SK-N-SH (cell line): ENCODE measurements at regions not wholly inside any gene's neighbourhood (a gene's known extent, or its start where the extent isn't known, plus 50 kb on each side); places are given as distances from the start of the nearest gene placed in this dataset.
"Not testable (repeated sequence)": the region's sequence is repeated elsewhere in the genome, so short reads cannot be mapped to it uniquely, and the experiment has no call there.

Experiments
- CTCF ChIA-PET: fragments of 300-600, 350-600 bp; formaldehyde crosslinking; extraction: SDS; loops from one replicate; lab custom pipeline; 2021; lab: Yijun Ruan, JAX
- POLR2A ChIA-PET: fragments of 350-600 bp; sonication (Branson Sonifier 250); formaldehyde crosslinking; extraction: SDS; loops from one replicate; lab custom pipeline; 2020; ENCODE audit warnings: antibody characterized with exemption, inconsistent platforms; lab: Yijun Ruan, JAX
- DNase-seq: peaks from one replicate; pipeline ENCODE4 v3.0.0; 2012
- H2AFZ ChIP-seq: fragments of 200-600 bp; sonication (generic); 2 replicates; pipeline ENCODE4 v1.8.1; 2016; ENCODE audit warnings: antibody characterized with exemption, mild to moderate bottlenecking, low read depth
- H3F3A ChIP-seq: fragments of 200-600 bp; sonication (generic); replicated peaks from 2 replicates; pipeline ENCODE3; 2016; ENCODE audit warnings: antibody characterized with exemption, mild to moderate bottlenecking; ENCODE audit not compliant: insufficient read depth
- H3K27ac ChIP-seq, 2 experiments: fragments of 200-500 bp in 1 of 2; fragments of 200-600 bp in 1 of 2; sonication (Bioruptor generic) in 1 of 2; sonication (generic), shearing (Covaris generic) in 1 of 2; 2 replicates each; pipeline versions ENCODE4 v1.5.1 to v1.6.1; 2014 to 2016; ENCODE audit warnings: low read depth in 2 of 2, inconsistent platforms in 1 of 2, low read length in 1 of 2, mild to moderate bottlenecking in 1 of 2, mixed read lengths in 1 of 2
- H3K27me3 ChIP-seq: fragments of 200-600 bp; sonication (generic), shearing (Covaris generic); 2 replicates; pipeline ENCODE4 v1.6.1; 2016; ENCODE audit warnings: mixed run types; ENCODE audit not compliant: insufficient read depth
- H3K36me3 ChIP-seq, 2 experiments: fragments of 200-500 bp in 1 of 2; fragments of 200-600 bp in 1 of 2; sonication (Bioruptor generic) in 1 of 2; sonication (generic) in 1 of 2; replicated peaks in 1 of 2; 2 replicates each; pipeline versions ENCODE3 to v1.5.1; 2014 to 2016; ENCODE audit warnings: low read length in 1 of 2, mild to moderate bottlenecking in 1 of 2; ENCODE audit not compliant: insufficient read depth in 2 of 2, control insufficient read depth in 1 of 2
- H3K4me1 ChIP-seq, 2 experiments: fragments of 200-500 bp in 1 of 2; fragments of 200-600 bp in 1 of 2; sonication (Bioruptor generic) in 1 of 2; sonication (generic), shearing (Covaris generic) in 1 of 2; 2 replicates each; pipeline versions ENCODE4 v1.5.1 to v1.6.1; 2014 to 2016; ENCODE audit warnings: low read depth in 1 of 2, low read length in 1 of 2, mixed run types in 1 of 2; ENCODE audit not compliant: insufficient read depth in 2 of 2, control insufficient read depth in 1 of 2
- H3K4me2 ChIP-seq: fragments of 200-600 bp; sonication (generic), shearing (Covaris generic); 2 replicates; pipeline ENCODE4 v1.6.1; 2017; ENCODE audit warnings: mixed run types
- H3K4me3 ChIP-seq, 2 experiments: fragments of 200-500 bp in 1 of 2; fragments of 200-600 bp in 1 of 2; sonication (Bioruptor generic) in 1 of 2; sonication (generic), shearing (Covaris generic) in 1 of 2; 2 replicates each; pipeline versions ENCODE4 v1.5.1 to v1.8.1; 2014 to 2016; ENCODE audit warnings: low read depth in 2 of 2, inconsistent platforms in 1 of 2, low read length in 1 of 2, mild to moderate bottlenecking in 1 of 2, mixed read lengths in 1 of 2, moderate library complexity in 1 of 2
- H3K79me2 ChIP-seq: fragments of 200-600 bp; sonication (generic); 2 replicates; pipeline ENCODE4 v1.8.1; 2017; ENCODE audit warnings: mild to moderate bottlenecking; ENCODE audit not compliant: insufficient read depth
- H3K9ac ChIP-seq: fragments of 200-600 bp; sonication (generic); 2 replicates; pipeline ENCODE4 v1.6.1; 2017; ENCODE audit warnings: mixed run types
- H3K9me2 ChIP-seq: fragments of 200-600 bp; sonication (generic); 2 replicates; pipeline ENCODE4 v1.6.1; 2017; ENCODE audit warnings: mixed run types
- H3K9me3 ChIP-seq: fragments of 200-600 bp; sonication (generic); 2 replicates; pipeline ENCODE4 v1.6.1; 2017; ENCODE audit warnings: mixed run types, mild to moderate bottlenecking, moderate library complexity
- H4K20me1 ChIP-seq: fragments of 200-600 bp; sonication (generic); 2 replicates; pipeline ENCODE4 v1.6.1; 2017; ENCODE audit warnings: mild to moderate bottlenecking, mixed run types; ENCODE audit not compliant: insufficient read depth
- CHD2 ChIP-seq: fragments of 150-350 bp; IDR thresholded peaks from 2 replicates; pipeline ENCODE4 v1.6.1; 2018; ENCODE audit warnings: low read length; ENCODE audit not compliant: partially characterized antibody
- EZH2phosphoT487 ChIP-seq: fragments of 200-600 bp; sonication (generic); IDR thresholded peaks from 2 replicates; pipeline ENCODE4 v1.6.1; 2017; ENCODE audit warnings: low read depth, mixed run types, mild to moderate bottlenecking, antibody characterized with exemption, moderate library complexity, borderline replicate concordance
- FOXM1 ChIP-seq: IDR thresholded peaks from 2 replicates; pipeline ENCODE4 v1.4.0; 2012; ENCODE audit warnings: low read depth, mild to moderate bottlenecking
- GABPA ChIP-seq: IDR thresholded peaks from 2 replicates; pipeline ENCODE4 v1.4.0; 2012; ENCODE audit warnings: low read depth, mild to moderate bottlenecking
- GATA2 ChIP-seq: sonication (generic); formaldehyde crosslinking; IDR thresholded peaks from 2 replicates; pipeline ENCODE4 v1.5.0; 2020; ENCODE audit warnings: mild to moderate bottlenecking, missing genetic modification reagents
- IRF3 ChIP-seq: fragments of 150-350 bp; IDR thresholded peaks from 2 replicates; pipeline ENCODE4 v1.6.1; 2016; ENCODE audit warnings: mild to moderate bottlenecking, low read depth, low read length
- JUND ChIP-seq: IDR thresholded peaks from 2 replicates; pipeline ENCODE4 v1.4.0; 2012
- MAX ChIP-seq: IDR thresholded peaks from 2 replicates; pipeline ENCODE4 v1.4.0; 2012; ENCODE audit warnings: low read depth
- MXI1 ChIP-seq: IDR thresholded peaks from 2 replicates; pipeline ENCODE4 v1.6.1; 2012; ENCODE audit warnings: mild to moderate bottlenecking, low read depth, low read length, improper control_type of control experiment
- NFIC ChIP-seq: IDR thresholded peaks from 2 replicates; pipeline ENCODE4 v1.4.0; 2012; ENCODE audit warnings: borderline replicate concordance
- NRF1 ChIP-seq: IDR thresholded peaks from 2 replicates; pipeline ENCODE4 v1.6.1; 2012; ENCODE audit warnings: low read depth, mild to moderate bottlenecking, low read length
- PBX3 ChIP-seq: IDR thresholded peaks from 2 replicates; pipeline ENCODE4; 2012
- POLR2AphosphoS5 ChIP-seq: IDR thresholded peaks from 2 replicates; pipeline ENCODE4 v1.6.1; 2012; ENCODE audit warnings: low read depth, low read length
- RFX5 ChIP-seq: IDR thresholded peaks from 2 replicates; pipeline ENCODE4 v1.6.1; 2012; ENCODE audit warnings: mild to moderate bottlenecking, improper control_type of control experiment, low read length
- SIN3A ChIP-seq: IDR thresholded peaks from 2 replicates; pipeline ENCODE4 v1.6.1; 2012; ENCODE audit warnings: low read depth, mild to moderate bottlenecking, low read length, moderate library complexity, borderline replicate concordance
- TEAD4 ChIP-seq: IDR thresholded peaks from 2 replicates; pipeline ENCODE4 v1.4.0; 2012; ENCODE audit warnings: mild to moderate bottlenecking, borderline replicate concordance; ENCODE audit not compliant: insufficient read depth
- USF2 ChIP-seq: fragments of 150-350 bp; IDR thresholded peaks from 2 replicates; pipeline ENCODE4 v1.6.1; 2017; ENCODE audit warnings: antibody characterized with exemption, low read length, low read depth, borderline replicate concordance
- YY1 ChIP-seq: IDR thresholded peaks from 2 replicates; pipeline ENCODE4 v1.4.0; 2012; ENCODE audit warnings: low read depth, mild to moderate bottlenecking
- WGBS: methylation state at CpG from one replicate; pipeline ENCODE4 v1.1.6; 2017; ENCODE audit warnings: low lambda C conversion rate; 5-methylcytosine and 5-hydroxymethylcytosine counted together

- H3K4me2 ChIP-seq, result no peak overlapping the region
These were observed 72.5 kb upstream of the ID2 start for GRCh38 chr2:8609357-8609811.

GRCh38 chr2:8610775-8611174 is 71.1 kb upstream of the ID2 start:
- H4K20me1 ChIP-seq, H3F3A ChIP-seq, H3K27ac ChIP-seq, H3K9me2 ChIP-seq, H2AFZ ChIP-seq, H3K79me2 ChIP-seq, H3K4me1 ChIP-seq, H3K4me2 ChIP-seq, H3K9me3 ChIP-seq, H3K9ac ChIP-seq, DNase-seq, POLR2A ChIA-PET, H3K27me3 ChIP-seq, H3K36me3 ChIP-seq, H3K4me3 ChIP-seq, CTCF ChIA-PET: not testable (repeated sequence)
- WGBS, result 33% methylated on average over 3 of the region's 3 CpGs

More at GRCh38 chr2:8609357-8609811, 72.5 kb upstream of the ID2 start:
- no peaks in the 10 kb centered on the region for H3K36me3 ChIP-seq
- H3K27ac ChIP-seq, result no peak overlapping the region
- DNase-seq, result no peak
- H3K4me1 ChIP-seq, result peaks cover 0 to 6% of the 10 kb centered on the region in 2 experiments; a peak in 1 of 4 replicates
- ChIA-PET CTCF (interaction anchor here (1.5 kb wide), 1 partner anchor 112 kb away, joined by 3 read pairs; no protein-coding TSS in a partner anchor), POLR2A (no interaction called here)
- H3K79me2 ChIP-seq, result no peaks in the 10 kb centered on the region
- TF ChIP-seq GABPA (no peak), NRF1 (no peak), JUND (no peak), TEAD4 (no peak), MXI1 (no peak), CHD2 (no peak), MAX (no peak), GATA2 (CRISPR knock-in tag) (no peak), SIN3A (no peak), EZH2phosphoT487 (no peak), RFX5 (no peak), NFIC (no peak), USF2 (no peak), FOXM1 (no peak), POLR2AphosphoS5 (no peak), PBX3 (no peak), YY1 (no peak), IRF3 (no peak)
- peaks cover 3% of the 10 kb centered on the region for H3F3A ChIP-seq
- H3K9ac ChIP-seq, result no peak overlapping the region
- no peaks in the 10 kb centered on the region for H4K20me1 ChIP-seq
- H2AFZ ChIP-seq, result no peak overlapping the region
- H3K4me3 ChIP-seq, result no peak overlapping the region
- 70% methylated on average over 5 of the region's 5 CpGs for WGBS
- H3K27me3 ChIP-seq, result no peaks in the 10 kb centered on the region
- no peaks in the 10 kb centered on the region for H3K9me2 ChIP-seq
- no peaks in the 10 kb centered on the region for H3K9me3 ChIP-seq
